NCI-H1436 (cell line): ENCODE measurements at regions not wholly inside any gene's neighbourhood (a gene's known extent, or its start where the extent isn't known, plus 50 kb on each side); places are given as distances from the start of the nearest gene placed in this dataset.

Experiments used
- DNase-seq: peaks from one replicate; lab custom pipeline; 2025; lab: John Stamatoyannopoulos, UW

DNA sequence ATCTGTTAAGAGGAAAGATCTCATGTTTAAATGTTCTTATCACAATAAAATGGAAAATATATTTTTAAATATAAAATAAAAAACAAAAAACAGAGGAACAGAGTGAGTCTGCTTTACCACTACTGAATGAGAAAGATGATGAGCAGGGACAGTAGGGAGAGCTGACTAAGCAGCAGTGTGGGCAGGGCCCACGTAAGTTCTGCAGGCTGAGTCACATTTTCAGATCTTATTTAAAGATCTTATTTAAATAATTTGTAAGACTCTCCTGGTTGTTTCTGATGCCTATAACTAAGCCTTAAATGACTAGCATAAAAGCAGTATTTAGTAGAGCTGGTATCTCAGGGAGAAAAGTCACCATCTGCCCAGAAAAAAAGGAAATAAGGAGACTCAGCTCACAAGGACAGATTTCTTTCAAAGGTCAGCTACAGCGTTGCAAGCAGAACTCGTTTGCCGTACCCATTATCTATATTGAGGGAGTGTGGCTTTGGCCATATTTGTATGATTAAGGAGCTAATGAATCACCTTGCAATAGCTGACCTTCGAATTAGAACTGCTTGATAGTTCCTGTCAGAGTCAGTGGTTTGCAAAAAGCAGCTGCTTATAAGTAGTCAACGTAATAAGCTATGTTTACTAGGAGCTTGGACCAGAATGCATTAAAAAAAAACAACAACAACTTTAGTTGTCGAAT lies 322.1 kb upstream of the CHAC2 start:
- no peak for DNase-seq

DNA sequence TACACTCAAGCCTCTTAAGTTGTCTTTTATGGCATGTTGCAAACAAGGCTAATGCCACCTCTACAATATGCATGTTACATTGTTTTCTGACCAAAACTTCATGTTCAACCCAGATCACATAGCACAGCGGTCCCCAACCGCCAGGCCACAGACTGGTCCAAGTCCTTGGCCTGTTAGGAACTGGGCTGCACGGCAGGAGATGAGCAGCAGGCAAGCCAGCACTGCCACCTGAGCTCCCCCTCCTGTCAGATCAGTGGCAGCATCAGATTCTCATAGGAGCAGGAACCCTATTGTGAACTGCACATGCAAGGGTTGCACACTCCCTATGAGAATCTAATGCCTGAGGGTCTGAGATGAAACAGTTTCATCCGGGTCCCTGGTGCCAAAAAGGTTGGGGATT lies 324.8 kb upstream of the CHAC2 start:
- no peak for DNase-seq

- no peak for DNase-seq
Observed at GRCh38 chr2:53442093-53442492, 325.5 kb upstream of the CHAC2 start.

DNA sequence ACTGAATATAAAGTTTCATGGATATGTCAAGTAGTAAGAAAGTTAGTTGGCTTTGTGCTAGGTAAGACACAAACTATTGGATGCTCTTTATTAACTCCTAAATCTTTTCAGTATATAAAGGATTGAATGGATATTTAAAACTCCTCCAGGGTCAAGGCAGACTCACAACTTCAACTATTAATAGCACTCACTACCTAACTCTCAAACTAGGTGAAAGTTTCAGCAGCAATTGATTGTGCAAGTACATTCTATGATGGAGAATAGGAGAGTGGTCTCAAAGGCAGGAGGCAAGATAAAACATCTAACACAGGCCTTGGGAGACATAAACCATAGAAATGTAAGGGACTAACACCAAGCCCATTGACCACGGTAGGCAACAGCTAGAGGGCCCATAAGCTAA lies 328.9 kb upstream of the CHAC2 start:
- no peak for DNase-seq

GRCh38 chr2:53438100-53438499 lies 329.5 kb upstream of the CHAC2 start:
- no peak for DNase-seq

- no peak for DNase-seq
Observed at GRCh38 chr2:53437371-53437770, 330.2 kb upstream of the CHAC2 start.

DNA sequence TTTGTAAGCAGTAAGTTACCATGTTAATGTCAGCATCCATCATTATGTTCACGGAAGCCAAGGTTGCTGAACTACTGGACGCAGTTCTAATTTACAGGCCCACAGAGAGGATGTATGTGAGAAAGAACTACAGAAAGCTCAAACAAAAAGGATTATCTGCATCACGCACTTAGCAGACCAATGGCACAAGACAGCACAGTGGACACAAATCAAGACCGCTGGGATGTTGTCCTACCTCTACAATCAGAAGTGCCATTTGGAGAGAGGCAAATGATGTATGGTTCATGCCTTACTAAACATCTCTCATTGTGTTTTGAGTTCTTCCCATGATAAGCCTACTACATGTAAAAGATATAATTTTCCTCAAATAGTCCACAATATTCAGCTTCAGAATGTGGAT lies 330.7 kb upstream of the CHAC2 start:
- no peak for DNase-seq

GRCh38 chr2:53435610-53436009 lies 332.0 kb upstream of the CHAC2 start:
- no peak for DNase-seq

DNA sequence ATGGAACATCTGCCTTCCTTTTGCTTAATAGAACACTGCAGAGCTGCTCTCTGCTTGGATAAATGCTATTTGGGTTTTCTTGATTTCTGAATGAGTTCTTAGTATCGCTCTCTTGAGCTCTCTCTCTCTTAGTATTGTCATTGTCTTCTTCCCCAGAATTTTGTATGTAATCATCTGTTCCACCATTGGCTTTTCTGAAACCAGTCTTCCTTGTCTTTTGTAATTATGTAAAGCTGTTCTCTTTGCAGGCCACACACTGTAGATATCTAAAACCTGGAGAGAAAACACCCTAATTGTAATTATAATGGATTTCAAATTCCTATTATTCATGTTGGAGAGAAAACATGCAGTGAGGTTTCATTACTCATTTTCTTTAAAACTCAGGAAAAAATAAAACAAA lies 333.1 kb upstream of the CHAC2 start:
- DNase-seq = no peak

GRCh38 chr2:53432936-53433335 lies 334.7 kb upstream of the CHAC2 start:
- no peak for DNase-seq

GRCh38 chr2:53429901-53430300 lies 337.7 kb upstream of the CHAC2 start:
- no peak for DNase-seq

GRCh38 chr2:53424902-53425301 lies 342.7 kb upstream of the CHAC2 start:
- no peak for DNase-seq

DNA sequence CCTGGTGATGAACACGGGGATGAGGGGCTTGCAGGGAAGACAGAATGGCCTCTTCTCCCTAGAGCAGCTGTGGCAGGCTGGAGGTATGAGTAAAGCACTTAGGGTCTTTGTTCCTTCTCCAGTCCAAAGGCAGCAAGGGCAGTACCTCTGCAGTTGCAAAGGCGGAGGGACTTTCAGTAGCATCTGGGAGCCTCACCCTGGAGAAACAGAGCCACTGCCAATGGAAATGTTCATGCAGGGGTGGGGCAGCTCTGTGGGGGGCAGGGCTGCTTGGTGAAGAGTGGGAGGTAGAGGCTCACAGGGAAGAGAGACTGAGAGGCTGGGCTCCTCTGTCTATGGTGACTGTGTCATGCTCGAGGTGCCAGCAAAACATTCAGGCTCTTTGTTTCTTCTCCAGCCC lies 344.1 kb upstream of the CHAC2 start:
- no peak for DNase-seq

- DNase-seq = no peak
Observed at GRCh38 chr2:53422979-53423378, 344.6 kb upstream of the CHAC2 start.

DNA sequence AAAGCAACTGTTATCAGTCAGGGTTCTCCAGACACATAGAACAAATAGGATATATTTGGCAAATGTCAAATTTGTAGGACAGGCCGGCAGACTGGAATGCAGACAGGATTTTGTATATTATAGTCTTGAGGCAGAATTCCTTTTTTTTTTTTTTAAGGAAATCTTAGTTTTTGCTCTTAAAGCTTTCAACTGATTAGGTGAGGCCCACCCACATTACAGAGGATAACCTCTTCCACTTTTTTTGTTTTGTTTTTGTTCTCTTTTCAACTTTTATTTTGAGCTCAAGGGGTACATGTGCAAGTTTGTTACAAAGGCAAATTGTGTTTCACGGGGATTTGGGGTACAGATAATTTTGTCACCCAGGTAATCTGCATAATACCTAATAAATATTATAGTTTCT lies 350.2 kb upstream of the CHAC2 start:
- no peak for DNase-seq

- no peak for DNase-seq
Observed at GRCh38 chr2:53407363-53408080, 360.1 kb upstream of the CHAC2 start.

DNA sequence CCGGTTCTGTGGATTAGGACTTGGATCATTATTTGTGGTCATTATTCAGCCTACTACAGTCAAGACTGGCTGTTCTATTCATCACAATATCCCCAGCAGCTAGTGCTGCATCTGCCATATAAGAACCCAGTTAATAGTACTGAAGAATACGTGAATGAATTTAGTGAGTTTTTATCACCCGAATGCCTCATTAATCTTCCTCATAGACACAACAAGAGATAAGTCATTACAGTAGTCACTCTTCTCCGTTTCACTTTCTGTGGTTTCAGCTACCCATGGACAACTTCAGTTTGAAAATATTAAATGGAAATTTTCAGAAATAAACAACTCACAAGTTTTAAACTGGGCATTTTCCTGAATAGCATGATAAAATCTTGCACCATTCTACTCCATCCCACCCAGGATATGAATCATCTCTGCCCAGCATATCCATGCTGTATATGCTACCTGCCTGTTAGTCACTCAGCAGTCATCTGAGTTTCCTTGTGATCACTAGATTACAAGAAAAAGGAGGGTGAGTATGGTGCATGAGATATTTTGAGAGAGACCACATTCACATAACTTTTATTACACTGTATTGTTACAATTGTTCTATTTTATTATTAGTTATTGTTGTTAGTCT lies 363.7 kb upstream of the CHAC2 start:
- DNase-seq = no peak

DNA sequence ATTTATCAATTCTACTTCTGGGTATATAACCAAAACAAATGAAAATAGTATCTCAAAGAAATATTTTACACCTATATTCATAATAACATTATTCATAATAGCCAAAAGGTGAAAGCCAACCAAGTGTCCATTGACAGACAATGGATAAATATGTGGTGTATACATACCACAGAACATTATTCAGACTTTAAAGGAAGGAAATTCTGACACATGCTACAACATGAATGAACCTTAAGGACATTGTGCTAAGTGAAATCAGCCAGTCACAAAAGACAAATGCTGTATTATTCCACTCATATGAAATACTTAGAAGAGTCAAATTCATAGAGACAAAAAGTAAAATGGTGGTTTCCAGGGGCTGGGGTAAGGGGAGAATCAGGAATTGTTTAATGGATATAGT lies 370.5 kb upstream of the CHAC2 start:
- no peak for DNase-seq

DNA sequence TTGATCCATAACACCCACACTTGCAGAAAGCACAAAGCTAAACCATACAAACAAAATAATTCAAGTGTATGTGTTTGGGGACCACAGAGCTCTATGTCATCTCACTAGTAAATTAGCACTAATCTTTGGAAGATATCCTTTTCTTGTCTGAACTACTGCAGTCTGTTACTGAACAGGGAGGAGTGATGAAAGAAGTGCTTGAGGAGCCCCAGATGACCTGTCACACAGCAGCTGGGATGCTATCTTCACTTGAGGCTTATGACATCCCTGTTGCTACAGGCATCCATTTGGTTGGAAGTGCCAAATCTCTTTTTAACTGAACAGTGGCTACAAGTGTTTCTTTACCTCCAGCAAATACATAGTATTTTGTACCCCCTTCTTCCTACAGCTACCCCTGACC lies 386.3 kb upstream of the CHAC2 start:
- no peak for DNase-seq

DNA sequence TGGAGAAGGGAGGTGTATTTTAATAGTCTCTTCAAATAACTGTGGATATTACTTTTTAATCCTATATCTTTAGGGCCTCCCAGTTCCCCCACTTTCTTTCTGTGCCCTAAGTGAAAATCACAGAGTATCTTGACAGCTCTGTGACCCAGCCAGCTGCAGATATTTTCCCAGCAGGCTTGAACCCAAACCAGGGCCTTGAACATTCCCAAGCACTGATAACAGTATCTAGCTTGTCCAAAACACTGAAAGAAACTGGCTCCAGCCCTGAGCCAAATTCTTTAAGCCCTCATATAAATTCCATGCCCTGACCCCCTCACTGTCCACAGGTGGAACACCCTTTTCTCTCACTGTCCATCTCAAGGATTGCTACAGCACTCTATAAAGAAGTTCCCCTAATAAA lies 388.1 kb upstream of the CHAC2 start:
- no peak for DNase-seq

DNA sequence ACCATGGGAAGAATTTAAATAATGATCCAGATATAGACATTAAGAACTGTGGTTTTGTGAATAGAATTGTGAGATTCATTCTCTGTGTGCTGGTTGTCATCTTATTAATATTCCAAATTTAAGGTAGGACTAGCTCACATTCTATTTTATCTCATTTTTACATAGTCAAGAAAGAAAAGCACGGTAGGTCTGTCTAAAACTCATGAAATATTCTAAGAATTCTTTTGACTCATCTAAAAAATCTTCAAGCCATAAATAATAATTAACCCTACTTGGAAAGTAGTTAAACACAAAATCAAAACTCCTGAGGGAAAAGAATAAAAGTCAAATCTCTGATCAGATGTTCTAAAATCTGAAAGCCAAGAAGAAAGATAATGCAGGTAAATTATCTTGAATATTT lies 388.8 kb upstream of the CHAC2 start:
- DNase-seq = no peak

DNA sequence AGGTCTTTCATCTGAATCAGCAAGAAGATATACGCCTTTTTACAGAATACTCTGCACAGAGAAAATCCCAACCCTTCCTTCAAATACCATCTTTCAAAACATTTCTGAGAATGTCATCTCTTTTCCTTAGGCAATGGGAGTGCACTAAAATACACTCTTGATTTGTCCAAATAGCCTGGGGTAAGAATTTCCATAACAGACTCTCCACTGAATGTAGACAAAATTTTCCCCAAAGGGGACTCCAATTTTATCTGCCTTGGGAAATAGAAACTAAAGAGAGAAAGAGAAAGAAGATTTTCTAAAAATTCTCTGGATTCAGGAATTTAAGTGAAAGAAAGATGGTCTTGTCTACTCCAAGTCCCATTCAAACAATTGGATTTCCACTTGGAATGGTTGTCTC lies 394.5 kb upstream of the CHAC2 start:
- DNase-seq = no peak

DNA sequence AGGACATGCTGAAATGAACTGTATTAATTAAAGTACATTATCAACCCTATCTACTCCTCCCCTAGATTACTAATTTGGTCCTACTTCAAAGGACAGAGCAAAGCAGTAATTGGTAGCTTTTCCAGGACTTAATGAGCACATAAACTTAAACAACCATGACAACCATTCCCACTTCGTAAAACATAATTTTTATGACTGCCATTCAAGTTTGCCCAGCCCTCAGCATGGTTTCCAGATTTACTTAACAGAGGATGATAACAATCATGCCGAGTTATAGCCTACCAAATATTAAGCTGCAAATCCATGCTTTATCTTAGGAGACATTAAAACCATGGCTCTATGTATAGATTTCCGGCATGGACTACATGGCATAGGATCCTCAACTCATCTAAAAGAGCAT lies 401.1 kb upstream of the CHAC2 start:
- DNase-seq = no peak

- DNase-seq = no peak
Observed at GRCh38 chr2:53362934-53363333, 404.7 kb upstream of the CHAC2 start.
